OCI-M1 (cell line): ENCODE measurements at regions not wholly inside any gene's neighbourhood (a gene's known extent, or its start where the extent isn't known, plus 50 kb on each side); places are given as distances from the start of the nearest gene placed in this dataset.

Experiments used
- DNase-seq: peaks from one replicate; lab custom pipeline; 2025; lab: John Stamatoyannopoulos, UW

DNA sequence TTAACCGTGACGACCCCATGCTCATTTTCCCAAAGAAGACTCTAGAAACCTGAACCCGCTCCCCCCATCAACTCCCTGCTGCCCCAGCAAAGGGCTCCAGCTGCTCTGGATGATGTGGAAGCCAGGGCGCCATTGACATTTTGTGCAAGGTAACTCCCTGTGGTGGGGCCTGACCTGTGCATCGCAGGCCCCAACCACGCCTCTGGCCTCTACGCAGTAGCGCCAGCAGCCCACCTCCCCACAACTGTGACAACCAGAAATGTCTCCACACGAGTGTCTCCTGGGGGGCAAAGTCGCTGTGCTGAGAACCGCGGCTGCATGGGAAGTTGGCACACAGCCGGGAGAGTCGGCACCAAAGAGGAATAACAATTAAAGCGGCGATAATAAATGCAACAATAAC lies 86.9 kb upstream of the PRR5 start:
- no peak for DNase-seq

DNA sequence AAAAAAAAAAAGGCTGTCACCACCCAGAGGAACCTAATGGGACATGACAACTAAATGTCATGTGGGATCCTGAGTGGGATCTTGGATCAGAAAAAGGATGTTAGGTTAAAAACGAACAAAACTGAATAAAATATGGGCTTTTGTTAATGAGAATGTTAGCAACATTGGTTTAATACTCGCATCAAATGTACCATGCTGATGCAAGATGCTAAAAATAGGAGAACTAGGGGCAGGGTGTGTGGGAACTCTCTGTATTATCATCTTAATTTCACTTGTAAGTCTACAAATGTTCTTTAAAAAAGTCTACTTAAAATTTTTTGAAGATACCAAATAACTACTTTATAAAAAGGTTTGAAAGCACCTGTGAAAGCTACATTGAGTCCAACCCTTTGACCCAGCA lies 88.8 kb upstream of the PRR5 start:
- no peak for DNase-seq

DNA sequence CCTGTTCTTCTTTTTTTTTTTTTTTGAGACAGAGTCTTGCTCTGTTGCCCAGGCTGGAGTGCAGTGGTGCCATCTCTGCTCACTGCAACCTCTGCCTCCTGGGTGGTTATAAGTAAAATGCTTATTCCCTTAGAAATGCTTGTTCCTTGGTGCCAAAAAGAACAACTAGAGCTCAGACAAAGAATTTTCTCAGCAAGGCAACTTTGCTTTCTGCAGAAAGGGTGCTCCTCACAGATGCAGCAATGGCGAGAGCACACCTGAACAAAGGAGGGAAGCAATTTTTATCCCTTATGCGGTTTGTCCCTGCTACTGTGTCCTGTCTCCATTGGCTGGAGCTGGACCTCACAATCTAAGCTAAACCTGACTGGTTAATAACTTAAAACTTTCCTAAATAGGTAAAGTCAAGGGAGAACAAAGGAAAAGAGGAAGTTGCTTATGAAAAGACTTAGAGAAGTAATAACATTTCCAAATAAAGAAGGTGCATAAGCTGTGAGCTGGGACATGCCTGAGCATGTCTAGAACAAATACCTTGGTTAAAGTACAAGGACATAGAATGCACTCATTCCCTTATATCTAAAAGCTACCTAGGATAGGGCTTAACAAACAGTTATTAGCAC lies 90.0 kb upstream of the PRR5 start:
- no peak for DNase-seq

DNA sequence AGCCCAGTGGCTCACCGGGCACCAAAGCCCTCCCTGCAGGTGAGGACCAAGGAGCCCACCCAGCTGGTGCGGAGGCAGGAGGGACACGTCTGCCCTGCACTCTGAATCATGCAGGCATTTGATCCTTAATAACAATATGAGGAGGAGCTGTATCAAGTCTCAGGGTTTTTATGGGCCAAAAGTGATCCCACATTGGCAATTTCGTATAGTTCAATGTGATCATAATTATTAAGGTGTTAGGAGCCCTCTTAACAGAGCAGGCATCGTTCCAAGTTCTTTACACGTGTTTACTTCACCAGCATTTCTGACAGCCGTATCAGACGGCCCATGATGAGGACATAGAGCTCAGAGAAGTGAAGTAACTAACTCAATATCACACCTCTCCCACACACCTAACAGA lies 91.9 kb upstream of the PRR5 start:
- DNase-seq: no peak

DNA sequence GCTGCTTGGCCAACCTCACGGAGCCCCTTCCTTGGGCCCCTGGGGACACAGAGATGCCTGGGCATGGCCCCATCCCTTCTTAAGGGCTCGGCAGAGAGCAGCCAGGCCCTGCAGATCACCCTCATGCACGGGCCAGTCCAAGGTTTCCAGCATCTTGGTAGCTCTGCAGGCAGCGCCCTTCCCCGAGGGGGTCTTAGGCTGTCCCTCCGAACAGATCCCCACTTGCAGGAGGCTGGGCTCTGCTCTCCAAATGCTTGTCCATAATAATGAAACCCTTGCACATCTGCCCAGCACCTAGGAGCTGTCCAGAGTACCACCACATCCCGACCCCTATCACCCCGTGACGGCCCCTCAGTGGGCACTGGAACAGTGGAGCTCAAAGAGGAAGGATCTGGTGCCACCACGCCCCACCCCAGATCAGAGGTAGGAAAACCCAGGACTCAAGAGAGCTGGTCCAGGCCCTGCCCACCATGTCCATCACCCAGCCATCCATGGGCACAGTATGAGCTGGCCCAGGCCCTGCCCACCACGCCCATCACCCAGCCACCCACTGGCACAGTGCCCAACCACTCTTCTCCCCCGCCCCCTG lies 92.5 kb upstream of the PRR5 start:
- DNase-seq: no peak

DNA sequence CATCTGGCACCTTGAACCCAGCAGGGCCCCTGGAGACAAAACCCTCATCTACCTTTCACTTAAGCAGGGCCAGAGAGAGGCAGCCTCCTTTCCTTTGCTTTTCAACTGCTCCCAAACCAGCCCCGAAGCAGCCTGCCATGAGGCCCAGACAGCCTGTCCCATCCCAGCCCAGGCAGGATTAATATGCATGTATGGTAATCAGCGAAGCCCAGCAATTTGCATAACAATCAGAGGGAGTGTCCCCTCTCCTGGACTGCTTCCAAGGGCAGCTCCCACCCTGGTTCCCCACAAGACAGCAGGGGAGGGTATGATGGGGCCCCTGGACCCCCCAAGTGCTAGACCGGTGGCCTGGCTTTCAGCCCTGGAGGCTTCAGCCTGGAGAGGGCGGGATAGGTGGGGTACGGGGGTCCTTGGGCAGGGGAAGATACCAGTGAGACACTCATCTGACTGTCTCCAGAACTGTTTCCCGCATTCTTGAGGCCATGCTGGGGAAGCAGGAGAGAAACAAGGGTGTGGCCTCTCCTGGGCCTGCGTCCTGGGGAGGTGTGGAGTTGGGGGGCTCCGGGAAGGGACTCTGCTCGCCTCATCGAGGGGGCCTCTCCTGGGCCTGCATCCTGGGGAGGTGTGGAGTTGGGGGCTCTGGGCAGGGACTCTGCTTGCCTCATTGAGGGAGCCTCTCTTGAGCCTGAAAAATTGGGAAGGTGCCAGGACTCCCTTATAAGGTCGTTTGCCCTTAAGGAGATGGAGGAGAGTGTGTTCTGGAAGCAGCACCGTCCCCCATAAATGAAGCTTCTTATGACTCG lies 93.2 kb upstream of the PRR5 start:
- DNase-seq: no peak

DNA sequence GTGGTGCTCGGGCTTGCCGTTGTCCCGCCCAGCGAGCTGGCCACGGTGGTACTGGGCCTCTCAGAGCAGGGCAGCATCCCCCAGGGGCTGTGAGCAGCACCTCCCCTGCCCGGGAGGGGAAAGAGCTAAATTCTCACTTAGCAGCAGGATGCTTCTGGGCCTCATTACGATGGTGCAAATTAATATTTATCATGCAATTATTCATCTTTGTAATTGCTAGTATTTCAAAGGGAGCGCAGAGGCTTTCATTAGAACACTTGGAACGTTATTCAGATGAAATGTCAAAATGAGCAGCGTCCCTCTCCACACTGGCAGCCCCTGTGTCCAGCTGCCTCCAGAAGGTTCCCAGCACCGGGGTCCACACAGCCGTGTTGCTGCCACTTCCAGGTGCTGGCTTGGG lies 95.9 kb upstream of the PRR5 start:
- no peak for DNase-seq

DNA sequence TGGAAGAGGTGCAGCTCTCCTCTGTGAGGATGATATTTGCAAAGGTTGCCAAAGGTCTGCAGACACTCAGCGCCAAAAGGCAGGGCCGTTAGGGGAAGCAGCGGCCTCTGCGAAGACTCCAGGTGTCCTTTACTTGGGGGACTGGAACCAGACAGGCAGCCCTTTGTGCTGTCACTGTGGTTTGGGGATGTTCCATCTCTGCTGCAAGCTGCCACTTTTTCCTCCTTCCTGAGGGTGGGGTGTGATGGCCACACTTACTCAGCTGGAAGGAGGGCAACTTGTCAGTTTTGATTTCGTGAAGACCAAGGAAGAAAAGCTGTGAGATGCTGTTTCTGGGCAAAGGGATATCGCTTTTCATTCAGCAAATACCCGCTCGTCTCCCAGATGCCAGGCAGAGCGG lies 96.5 kb upstream of the PRR5 start:
- DNase-seq: no peak

DNA sequence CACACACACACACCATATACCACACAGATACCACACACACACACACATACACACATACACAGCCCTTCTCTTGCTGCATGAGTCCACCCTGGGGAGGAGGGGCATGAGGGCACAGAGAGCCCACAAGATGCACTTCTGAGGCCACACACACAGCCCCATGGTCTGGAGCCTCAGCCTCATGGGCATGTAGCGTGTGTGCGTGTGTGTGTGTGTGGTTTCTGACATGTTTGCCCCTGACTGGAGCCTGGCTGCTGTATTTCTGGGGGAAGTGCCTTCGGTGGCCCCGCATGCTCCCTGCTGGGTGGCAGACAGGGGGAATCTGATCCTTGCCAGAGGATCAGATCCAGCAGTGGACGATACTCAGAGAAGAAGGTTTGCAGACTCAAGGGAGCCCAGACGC lies 97.0 kb upstream of the PRR5 start:
- no peak for DNase-seq

DNA sequence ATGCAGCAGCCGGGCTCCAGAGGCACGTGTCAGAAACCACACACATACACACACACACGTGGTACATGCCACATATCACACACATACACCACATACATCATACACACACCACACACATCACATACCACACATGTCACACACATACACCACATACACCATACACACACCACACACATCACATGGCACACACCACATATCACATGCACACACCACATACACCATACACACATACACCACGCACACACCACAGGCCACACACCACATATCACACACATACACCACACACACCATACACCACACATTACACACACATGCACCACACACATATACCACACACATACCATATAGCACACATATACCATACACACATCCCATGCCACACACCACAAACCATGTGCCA lies 97.5 kb upstream of the PRR5 start:
- DNase-seq: no peak

DNA sequence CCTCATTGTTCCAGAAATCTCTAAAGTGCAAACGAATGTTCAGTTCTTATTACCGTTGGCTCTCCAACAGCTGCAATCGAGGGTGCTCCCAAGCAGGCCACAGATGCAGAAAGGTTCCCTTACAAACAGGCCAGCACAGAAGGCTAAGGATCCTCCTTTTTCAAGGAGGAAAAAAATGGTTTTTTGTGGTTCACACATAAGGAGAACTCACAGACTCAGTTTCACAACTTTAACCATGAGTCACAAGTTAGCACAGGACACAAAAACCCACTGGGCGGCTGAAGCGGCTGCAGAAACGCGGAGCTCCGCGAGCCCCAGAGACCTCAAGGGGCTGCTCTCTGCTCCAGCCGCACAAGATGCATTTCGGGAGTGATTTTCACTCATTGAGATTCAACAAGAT lies 98.2 kb upstream of the PRR5 start:
- no peak for DNase-seq

DNA sequence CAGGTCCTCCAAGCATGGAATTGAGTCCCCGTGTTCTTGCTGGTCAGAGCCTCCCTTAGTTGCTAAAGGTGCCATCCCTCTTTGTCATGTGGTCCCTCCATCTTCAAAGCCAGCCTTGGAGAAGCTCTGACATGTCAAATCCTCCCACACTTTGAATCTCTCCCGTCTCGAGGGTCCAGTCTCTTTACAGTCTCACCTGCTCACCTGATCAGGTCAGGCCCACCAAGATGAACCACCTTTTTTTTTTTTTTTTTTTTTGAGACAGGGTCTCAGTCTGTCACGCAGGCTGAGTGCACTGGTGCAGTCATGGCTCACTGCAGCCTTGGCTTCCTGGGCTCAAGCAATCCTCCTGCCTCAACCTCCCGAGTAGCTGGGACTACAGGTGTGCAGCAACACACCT lies 100.3 kb upstream of the PRR5 start:
- DNase-seq: no peak

DNA sequence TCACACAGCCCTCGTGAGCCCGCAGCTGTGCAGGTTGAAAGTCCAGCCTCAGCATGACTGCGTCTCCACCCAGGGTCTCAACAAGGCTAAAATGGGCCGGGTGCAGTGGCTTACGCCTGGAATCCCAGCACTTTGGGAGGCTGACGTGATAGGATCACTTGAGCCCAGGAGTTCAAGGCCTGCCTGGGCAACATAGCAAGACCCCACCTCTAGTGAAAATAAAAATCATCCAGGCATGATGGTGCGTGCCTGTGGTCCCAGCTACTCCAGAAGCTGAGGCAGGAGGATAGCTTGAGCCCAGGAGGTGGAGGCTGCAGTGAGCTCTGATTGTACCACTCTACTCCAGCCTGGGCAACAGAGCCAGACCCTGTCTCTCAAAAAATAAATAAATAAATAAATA lies 100.8 kb upstream of the PRR5 start:
- DNase-seq: no peak

DNA sequence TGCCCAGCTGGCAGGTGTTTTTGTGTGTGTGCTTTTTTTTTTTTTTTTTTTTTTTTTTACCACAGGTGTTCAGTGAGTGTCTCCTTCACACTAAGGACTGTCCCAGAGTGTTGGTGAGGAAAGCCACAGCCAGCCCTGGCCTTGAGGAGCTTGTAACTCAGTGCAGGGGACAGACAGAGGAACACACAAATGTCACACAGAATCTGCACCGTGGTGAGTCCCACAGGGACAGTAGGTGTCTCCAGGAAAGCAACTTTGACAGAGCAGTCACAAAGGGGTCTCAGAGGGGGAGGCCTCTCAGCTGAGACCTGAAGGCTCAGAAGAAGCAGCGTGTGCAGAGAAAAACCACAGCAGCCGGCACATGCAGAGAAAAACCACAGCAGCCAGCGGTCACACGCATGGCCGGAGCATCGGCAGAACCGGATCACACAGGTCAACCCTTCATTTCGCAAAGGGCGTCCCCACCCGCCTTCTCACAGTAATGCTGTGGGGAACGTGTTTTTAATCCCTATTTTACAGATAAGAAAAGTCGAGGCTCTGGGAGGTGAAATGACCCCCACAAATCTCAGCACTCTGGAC lies 101.7 kb upstream of the PRR5 start:
- DNase-seq: no peak

DNA sequence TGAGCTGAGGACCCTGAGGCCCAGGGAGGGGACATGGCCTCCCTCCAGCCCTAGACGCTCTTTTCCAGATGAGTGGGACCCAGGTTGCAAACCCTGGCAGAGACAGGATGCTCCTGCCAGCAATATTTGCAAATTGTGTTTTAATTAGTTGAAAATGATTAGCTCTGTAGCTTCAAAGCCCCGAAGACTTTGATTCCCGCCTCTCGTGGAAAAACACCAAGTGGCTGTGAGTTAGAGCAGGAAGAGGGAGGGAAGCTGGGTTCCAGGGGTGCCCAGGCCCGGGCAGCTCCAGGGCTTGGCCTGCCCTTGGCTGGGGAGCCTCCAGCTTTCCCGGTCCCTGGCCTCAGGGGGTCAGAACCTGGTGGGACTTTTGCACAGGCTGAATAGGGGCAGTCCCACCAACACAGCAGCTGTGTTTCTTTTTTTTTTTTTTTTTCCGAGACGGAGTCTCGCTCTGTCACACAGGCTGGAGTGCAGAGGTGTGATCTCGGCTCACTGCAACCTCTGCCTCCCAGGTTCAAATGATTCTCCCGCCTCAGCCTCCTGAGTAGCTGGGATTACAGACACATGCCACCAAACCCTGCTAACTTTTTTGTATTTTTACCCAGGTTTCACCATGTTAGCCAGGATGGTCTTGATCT lies 101.6 kb upstream of the RTL6 start:
- no peak for DNase-seq

DNA sequence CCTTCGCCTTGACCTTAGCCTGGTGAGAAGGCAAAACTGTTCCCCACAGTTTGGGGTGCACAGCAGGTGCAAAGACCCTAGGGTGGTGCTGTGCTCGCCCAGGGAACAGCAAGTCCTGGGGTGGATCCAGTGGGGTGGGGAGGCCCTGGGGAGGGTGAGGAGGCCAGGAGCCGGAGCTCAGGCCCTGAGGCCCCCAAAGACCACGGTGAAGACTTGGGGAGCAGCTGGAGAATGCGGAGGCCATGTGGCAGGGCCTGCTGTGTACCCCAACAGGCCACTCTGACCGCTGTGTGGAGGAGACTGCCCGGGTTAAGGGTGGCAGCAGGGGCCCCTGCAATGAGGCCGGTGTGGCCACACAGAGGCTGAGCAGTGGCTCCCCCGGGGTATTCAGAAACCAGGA lies 101.1 kb upstream of the RTL6 start:
- no peak for DNase-seq

DNA sequence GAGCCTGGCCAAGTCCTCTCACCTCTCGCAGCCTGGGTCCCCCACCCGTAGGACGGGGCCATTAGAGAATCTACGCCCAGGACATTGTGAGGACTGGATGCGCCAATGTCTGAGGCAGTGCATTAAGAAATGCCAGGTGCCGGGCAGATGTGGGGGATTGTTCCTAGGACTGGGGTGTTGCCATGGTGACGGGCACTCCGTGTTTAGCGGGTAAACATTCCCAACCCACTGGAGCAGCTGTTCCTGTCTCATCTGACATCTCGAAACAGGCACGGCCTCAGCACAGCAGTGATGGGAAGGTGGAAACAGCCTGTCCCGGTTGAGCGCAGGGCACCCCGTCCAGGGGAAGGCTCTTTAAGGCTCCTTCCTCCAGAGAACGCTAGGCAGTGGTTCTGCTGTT lies 99.6 kb upstream of the RTL6 start:
- no peak for DNase-seq

DNA sequence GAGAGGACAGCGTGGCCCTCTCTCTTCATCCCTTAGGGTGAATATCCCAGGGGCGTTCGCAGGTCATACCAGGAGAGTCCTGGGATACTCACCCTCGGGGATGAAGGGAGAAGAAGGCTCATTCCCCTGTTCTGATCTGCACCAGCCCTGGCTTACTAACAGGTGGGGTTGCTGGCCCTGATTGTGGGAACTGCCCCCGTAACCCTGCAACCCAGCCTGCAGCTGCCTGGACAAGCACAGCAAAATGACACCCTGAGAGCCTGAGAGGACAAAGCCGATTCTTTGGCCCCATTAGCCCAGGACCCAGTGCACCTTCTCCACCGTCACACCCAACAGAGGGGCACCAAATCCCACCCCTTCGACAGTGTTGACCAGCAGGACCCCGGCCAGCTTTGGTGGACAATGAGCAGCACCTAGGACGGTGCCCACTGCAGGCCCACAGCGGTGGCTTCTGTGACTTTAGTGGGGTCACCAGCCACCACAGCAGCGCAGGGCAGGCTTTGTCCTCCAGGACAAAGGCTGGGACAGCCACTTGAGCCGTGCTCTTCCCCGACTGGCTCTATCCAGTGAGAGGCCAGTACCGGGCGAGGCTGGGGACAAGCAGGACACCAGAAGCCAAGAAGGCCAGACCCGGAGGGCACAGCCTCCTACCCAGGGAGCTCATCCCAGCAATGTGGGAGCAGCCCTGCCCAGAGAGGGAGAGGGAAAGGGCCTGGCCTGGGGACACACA lies 98.5 kb upstream of the RTL6 start:
- no peak for DNase-seq

DNA sequence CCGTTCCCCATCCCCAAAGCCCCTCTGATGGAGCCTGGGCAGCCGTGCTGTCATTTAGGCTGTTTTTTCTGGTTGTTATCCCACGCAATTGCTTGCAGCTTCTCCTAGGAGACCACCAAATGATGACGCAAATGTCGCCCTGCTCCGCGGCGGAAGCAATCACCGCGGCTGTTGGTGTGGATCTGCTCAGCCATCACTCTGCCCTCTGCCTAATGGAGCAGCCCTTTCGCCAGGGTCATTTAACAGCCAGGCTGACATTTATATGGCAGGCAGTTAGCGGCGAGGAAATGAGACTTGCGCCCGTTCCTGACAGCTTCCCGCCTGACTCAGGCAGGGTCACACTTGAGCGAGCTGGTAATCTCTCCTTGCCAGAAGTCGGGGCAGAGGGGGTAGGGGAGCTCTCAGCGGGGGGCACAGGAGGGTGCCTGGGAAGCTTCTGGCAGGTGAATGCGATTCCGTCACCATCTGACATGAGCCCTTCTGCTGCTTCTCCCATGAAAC lies 97.9 kb upstream of the RTL6 start:
- no peak for DNase-seq

DNA sequence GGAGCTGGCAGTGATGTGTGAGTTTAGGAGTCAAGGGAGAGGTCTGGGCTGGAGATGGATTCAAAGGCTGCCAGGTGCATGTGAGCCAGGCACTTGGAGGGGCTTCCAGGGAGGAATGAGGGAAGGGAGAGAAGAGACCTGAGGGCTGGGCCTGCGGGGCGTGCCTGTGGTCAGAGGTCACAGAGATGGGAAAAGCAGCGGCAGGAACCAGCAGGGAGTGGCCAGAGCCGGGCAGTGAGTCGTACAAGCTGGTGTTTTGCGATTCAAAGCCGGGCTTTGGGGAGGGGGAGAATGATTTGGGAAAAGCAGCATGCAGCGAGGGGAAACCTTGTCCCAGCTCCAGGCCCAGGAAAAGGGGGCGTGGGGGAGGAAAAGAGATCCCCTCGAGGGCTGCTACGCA lies 96.9 kb upstream of the RTL6 start:
- no peak for DNase-seq

DNA sequence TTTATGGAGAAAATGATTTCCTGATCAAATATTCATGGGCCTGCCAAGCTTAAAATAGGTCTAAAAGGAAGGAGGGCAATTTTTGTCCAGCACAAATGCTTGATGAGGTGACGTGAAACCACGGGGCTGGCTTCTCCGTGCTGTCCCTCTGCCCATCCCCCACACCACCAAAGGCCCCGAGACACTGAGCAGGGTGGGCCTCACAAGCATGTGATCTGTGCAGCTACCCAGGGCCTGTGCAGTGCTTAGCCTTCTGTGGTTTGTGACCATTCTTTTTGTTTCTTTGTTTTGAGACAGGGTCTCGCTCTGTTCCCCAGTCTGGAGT lies 94.8 kb upstream of the RTL6 start:
- DNase-seq: no peak
